Liver (tissue), 3 donors: ENCODE measurements at regions not wholly inside any gene's neighbourhood (a gene's known extent, or its start where the extent isn't known, plus 50 kb on each side); places are given as distances from the start of the nearest gene placed in this dataset.

Experiments
- CTCF ChIP-seq: fragments of 150-350 bp; IDR thresholded peaks from 2 replicates; pipeline ENCODE4 v1.5.1; 2017; ENCODE audit warnings: improper control_type of control experiment, low read depth, low read length; ENCODE audit not compliant: missing input control
- EGR1 ChIP-seq, 2 donors: IDR thresholded peaks; 2 replicates each; pipeline ENCODE4 v1.6.1; 2016 to 2018; ENCODE audit warnings: antibody characterized with exemption in 2 of 2, low read depth in 2 of 2
- FOXA1 ChIP-seq: IDR thresholded peaks from 2 replicates; pipeline ENCODE4 v1.6.1; 2016; ENCODE audit warnings: antibody characterized with exemption
- GABPA ChIP-seq, 2 donors: IDR thresholded peaks in 1 of 2; conservative IDR thresholded peaks in 1 of 2; 2 replicates each; pipeline ENCODE4 v1.6.1; 2016; ENCODE audit warnings: antibody characterized with exemption in 2 of 2, mild to moderate bottlenecking in 1 of 2, moderate library complexity in 1 of 2
- JUND ChIP-seq, 2 donors: IDR thresholded peaks; 2 replicates each; pipeline ENCODE4 v1.6.1; 2016; ENCODE audit warnings: antibody characterized with exemption in 2 of 2
- RAD21 ChIP-seq, 2 donors: IDR thresholded peaks; 2 replicates each; pipeline ENCODE4 v1.6.1; 2016; ENCODE audit warnings: antibody characterized with exemption in 2 of 2, mild to moderate bottlenecking in 2 of 2
- REST ChIP-seq: IDR thresholded peaks from 2 replicates; pipeline ENCODE4 v1.6.1; 2016; ENCODE audit warnings: antibody characterized with exemption, mild to moderate bottlenecking
- RXRA ChIP-seq, 2 donors: IDR thresholded peaks; 2 replicates each; pipeline ENCODE4 v1.6.1; 2017 to 2018; ENCODE audit warnings: antibody characterized with exemption in 2 of 2, mild to moderate bottlenecking in 1 of 2
- SP1 ChIP-seq: IDR thresholded peaks from 2 replicates; pipeline ENCODE4 v1.6.1; 2018; ENCODE audit warnings: antibody characterized with exemption, mild to moderate bottlenecking
- TAF1 ChIP-seq: conservative IDR thresholded peaks from 2 replicates; pipeline ENCODE4 v1.6.1; 2016; ENCODE audit warnings: antibody characterized with exemption, mild to moderate bottlenecking
- YY1 ChIP-seq: IDR thresholded peaks from 2 replicates; pipeline ENCODE4 v1.6.1; 2016; ENCODE audit warnings: antibody characterized with exemption, mild to moderate bottlenecking
- TF ChIP-seq, protein P1 (sequence below): IDR thresholded peaks from 2 replicates; pipeline ENCODE4 v1.6.1; 2016; ENCODE audit warnings: antibody characterized with exemption
- TF ChIP-seq, protein P2 (sequence below): IDR thresholded peaks from 2 replicates; pipeline ENCODE4 v1.6.1; 2016; ENCODE audit warnings: antibody characterized with exemption
- donor health status: healthy.
- donor health status: healthy.

GRCh38 chr9:82128011-82128696 is 139.6 kb downstream of the SPATA31D1 start:
- TF ChIP-seq EGR1 (IDR thresholded peaks at IDR 0.05; ENCODE audit: low read depth in 2 of 2) (no peak), RAD21 (IDR thresholded peaks at IDR 0.05) (no peak), JUND (IDR thresholded peaks at IDR 0.05) (no peak), CTCF (no peak), TAF1 (no peak), SP1 (no peak), YY1 (no peak), REST (no peak), GABPA (IDR thresholded peaks at IDR 0.05 in 1 of 2, conservative IDR thresholded peaks at IDR 0.05 in 1 of 2) (no peak), RXRA (IDR thresholded peaks at IDR 0.05) (no peak), FOXA1 (no peak)
- TF ChIP-seq, protein P1, sequence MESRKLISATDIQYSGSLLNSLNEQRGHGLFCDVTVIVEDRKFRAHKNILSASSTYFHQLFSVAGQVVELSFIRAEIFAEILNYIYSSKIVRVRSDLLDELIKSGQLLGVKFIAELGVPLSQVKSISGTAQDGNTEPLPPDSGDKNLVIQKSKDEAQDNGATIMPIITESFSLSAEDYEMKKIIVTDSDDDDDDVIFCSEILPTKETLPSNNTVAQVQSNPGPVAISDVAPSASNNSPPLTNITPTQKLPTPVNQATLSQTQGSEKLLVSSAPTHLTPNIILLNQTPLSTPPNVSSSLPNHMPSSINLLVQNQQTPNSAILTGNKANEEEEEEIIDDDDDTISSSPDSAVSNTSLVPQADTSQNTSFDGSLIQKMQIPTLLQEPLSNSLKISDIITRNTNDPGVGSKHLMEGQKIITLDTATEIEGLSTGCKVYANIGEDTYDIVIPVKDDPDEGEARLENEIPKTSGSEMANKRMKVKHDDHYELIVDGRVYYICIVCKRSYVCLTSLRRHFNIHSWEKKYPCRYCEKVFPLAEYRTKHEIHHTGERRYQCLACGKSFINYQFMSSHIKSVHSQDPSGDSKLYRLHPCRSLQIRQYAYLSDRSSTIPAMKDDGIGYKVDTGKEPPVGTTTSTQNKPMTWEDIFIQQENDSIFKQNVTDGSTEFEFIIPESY: no peak
- TF ChIP-seq, protein P2, sequence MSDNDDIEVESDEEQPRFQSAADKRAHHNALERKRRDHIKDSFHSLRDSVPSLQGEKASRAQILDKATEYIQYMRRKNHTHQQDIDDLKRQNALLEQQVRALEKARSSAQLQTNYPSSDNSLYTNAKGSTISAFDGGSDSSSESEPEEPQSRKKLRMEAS: no peak
